ENCODE measurements at regions not wholly inside any gene's neighbourhood (a gene's known extent, or its start where the extent isn't known, plus 50 kb on each side); places are given as distances from the start of the nearest gene placed in this dataset.
"Not testable (repeated sequence)": the region's sequence is repeated elsewhere in the genome, so short reads cannot be mapped to it uniquely, and the experiment has no call there.

DNA sequence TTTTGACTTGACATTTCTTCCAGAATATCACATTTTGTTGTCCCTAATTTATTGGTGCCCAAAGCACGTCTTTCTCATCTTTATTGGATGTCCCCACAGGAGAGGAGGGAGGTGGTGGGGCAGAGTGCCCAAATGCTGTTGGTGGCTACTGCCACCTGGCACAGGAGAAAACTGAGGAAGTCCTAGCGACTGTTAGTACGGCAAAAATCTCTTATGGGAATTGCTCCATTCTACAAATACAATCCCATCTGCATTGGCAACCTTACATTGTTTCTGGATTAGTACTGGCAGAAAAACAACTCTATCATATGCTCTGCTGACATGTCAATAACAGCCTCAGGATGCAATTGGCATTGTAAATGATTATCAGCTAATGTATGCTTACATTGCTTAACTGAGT, 235.4 kb upstream of the IRAK1BP1 start:
- intact Hi-C loops (cut with micrococcal nuclease), result no loop called here
- Histone ChIP-seq H3K27ac (replicated peaks) (no peak overlapping the region), H3K9me3 (replicated peaks) (no peaks in the 10 kb centered on the region), H3K36me3 (no peaks in the 10 kb centered on the region), H3K4me1 (peaks cover 8% of the 10 kb centered on the region), H3K4me3 (no peak overlapping the region), H3K27me3 (ENCODE audit: low read depth) (peaks cover 28% of the 10 kb centered on the region)
- DNase-seq, result no peak
- TF ChIP-seq, protein P1, sequence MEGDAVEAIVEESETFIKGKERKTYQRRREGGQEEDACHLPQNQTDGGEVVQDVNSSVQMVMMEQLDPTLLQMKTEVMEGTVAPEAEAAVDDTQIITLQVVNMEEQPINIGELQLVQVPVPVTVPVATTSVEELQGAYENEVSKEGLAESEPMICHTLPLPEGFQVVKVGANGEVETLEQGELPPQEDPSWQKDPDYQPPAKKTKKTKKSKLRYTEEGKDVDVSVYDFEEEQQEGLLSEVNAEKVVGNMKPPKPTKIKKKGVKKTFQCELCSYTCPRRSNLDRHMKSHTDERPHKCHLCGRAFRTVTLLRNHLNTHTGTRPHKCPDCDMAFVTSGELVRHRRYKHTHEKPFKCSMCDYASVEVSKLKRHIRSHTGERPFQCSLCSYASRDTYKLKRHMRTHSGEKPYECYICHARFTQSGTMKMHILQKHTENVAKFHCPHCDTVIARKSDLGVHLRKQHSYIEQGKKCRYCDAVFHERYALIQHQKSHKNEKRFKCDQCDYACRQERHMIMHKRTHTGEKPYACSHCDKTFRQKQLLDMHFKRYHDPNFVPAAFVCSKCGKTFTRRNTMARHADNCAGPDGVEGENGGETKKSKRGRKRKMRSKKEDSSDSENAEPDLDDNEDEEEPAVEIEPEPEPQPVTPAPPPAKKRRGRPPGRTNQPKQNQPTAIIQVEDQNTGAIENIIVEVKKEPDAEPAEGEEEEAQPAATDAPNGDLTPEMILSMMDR (IDR thresholded peaks at IDR 0.05; ENCODE audit: borderline replicate concordance), result no peak

DNA sequence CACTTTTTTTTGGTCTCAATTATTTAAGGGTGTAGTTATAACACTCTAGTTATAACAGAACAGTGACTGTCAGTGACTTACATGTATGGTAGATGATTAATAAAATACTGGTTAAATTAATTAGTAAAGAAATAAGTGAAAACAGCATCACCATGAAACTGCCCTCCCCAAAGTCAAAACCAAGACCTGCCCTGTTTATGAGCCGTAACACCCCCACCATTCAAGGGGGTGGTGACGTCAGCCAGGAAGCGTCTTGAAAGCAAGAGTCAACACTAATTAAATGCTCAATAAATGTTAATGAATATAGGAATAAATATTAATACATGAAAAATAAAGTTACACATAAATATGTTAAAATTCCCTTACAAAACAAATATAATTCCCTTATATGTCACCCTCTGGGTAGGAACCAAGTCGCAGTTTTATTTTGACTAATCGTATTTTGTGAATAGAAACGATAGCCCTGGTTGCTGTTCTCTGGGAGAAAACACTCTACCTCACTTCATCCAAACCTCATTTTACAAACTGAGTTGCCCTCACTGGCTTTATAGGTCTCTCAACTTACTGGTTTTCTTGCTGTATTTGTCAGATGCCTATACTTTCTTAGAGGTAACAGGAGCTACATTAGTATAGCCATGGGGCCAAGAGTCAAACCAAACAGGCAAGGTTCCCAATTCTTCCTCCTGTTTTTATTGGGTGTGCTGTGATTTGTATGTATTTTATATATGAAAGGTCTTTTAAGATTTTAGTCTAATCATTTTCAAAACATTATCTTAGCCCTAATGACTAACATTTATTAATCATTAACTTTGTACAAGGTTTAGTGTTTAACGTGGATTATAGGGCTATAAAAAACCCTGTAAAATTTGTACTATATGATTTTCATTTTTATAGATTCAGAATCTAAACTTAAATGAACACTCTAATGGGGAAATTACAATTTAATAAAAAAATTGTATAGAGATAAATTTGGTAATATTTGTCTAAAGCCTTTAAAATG, 227.9 kb upstream of the IRAK1BP1 start:
- no peaks in the 10 kb centered on the region for H3K4me1 ChIP-seq
- no peaks in the 10 kb centered on the region for H3K36me3 ChIP-seq
- intact Hi-C loops (cut with micrococcal nuclease), result no loop called here
- DNase-seq, result no peak
- TF ChIP-seq, protein P1 (IDR thresholded peaks at IDR 0.05; ENCODE audit: borderline replicate concordance), result no peak
- H3K27ac ChIP-seq (replicated peaks), result no peak overlapping the region
- H3K9me3 ChIP-seq (replicated peaks), result peaks cover 21% of the 10 kb centered on the region
- H3K4me3 ChIP-seq, result no peak overlapping the region
- no peaks in the 10 kb centered on the region for H3K27me3 ChIP-seq (ENCODE audit: low read depth)

- H3K27me3 ChIP-seq (ENCODE audit: low read depth); H3K36me3 ChIP-seq; H3K4me3 ChIP-seq; H3K4me1 ChIP-seq; intact Hi-C loops (cut with micrococcal nuclease); H3K27ac ChIP-seq (replicated peaks); DNase-seq: not testable (repeated sequence)
- H3K9me3 ChIP-seq (replicated peaks), result peaks cover 21% of the 10 kb centered on the region
These were observed 223.4 kb upstream of the IRAK1BP1 start for GRCh38 chr6:78643976-78644375.

GRCh38 chr6:78646542-78647415, 220.6 kb upstream of the IRAK1BP1 start:
- H3K4me1 ChIP-seq; H3K27me3 ChIP-seq (ENCODE audit: low read depth); intact Hi-C loops (cut with micrococcal nuclease); H3K36me3 ChIP-seq; H3K27ac ChIP-seq (replicated peaks); DNase-seq; H3K4me3 ChIP-seq: not testable (repeated sequence)
- peaks cover 22% of the 10 kb centered on the region for H3K9me3 ChIP-seq (replicated peaks)

DNA sequence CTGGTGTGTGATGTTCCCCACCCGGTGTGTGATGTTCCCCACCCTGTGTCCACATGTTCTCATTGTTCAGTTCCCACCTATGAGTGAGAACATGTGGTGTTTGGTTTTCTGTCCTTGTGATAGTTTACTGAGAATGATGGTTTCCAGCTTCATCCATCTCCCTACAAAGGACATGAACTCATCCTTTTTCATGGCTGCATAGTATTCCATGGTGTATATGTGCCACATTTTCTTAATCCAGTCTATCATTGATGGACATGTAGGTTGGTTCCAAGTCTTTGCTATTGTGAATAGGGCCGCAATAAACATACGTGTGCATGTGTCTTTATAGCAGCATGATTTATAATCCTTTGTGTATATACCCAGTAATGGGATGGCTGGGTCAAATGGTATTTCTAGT, 201.5 kb upstream of the IRAK1BP1 start:
- not testable (repeated sequence) for H3K9me3 ChIP-seq (replicated peaks)

DNA sequence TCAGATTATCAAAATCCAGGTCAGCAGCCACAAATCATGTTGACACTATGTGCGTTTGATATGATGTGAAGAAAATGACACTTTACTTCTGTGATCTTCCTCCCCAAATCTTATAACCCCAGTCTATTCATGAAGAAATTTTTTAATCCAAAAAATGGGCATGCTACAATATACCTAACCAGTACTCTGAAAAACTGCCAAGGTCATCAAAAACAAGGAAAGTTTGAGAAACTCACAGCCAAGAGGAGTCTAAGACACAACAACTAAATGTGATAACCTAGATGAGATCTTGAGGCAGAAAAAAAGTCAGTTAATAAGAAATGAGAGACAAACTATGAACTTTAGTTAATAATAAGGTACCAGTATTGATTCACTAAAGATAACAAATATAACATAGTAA, 200.6 kb upstream of the IRAK1BP1 start:
- Histone ChIP-seq H3K36me3 (no peaks in the 10 kb centered on the region), H3K4me3 (no peak overlapping the region), H3K27me3 (ENCODE audit: low read depth) (no peaks in the 10 kb centered on the region), H3K4me1 (no peaks in the 10 kb centered on the region), H3K27ac (replicated peaks) (no peak overlapping the region), H3K9me3 (replicated peaks) (peaks cover 3% of the 10 kb centered on the region)
- TF ChIP-seq, protein P1 (IDR thresholded peaks at IDR 0.05; ENCODE audit: borderline replicate concordance), result no peak
- intact Hi-C loops (cut with micrococcal nuclease), result no loop called here
- DNase-seq, result no peak

More for the DNA sequence above, 201.5 kb upstream of the IRAK1BP1 start:
- H3K4me1 ChIP-seq; H3K27me3 ChIP-seq (ENCODE audit: low read depth); intact Hi-C loops (cut with micrococcal nuclease); H3K27ac ChIP-seq (replicated peaks); H3K4me3 ChIP-seq; H3K36me3 ChIP-seq; DNase-seq: not testable (repeated sequence)

Measured in left ventricle myocardium inferior (tissue), 1 donor.